HCT116 (cell line): ENCODE measurements at regions not wholly inside any gene's neighbourhood (a gene's known extent, or its start where the extent isn't known, plus 50 kb on each side); places are given as distances from the start of the nearest gene placed in this dataset.

Source experiments
- ATAC-seq: fragments of 200-7000 bp; cut with Tn5 transposase; 2 replicates; pipeline ENCODE4 v1.9.1; 2020; ENCODE audit warnings: mild to moderate bottlenecking, moderate library complexity
- BruUV-seq: library from RNA; stranded (reverse); fragments of 400-500 nt; replicated peaks from 2 replicates; lab custom pipeline; 2021; lab: Mats Ljungman, UMichigan
- CTCF ChIA-PET: fragments of 300-600 bp; sonication (Branson Sonifier 250); formaldehyde crosslinking; loops from one replicate; lab custom pipeline; 2021; ENCODE audit warnings: antibody characterized with exemption; lab: Charles Lee
- POLR2A ChIA-PET: fragments of 300-600, 350-600 bp; sonication (Branson Sonifier 250); formaldehyde crosslinking; loops from one replicate; lab custom pipeline; 2021; ENCODE audit warnings: antibody characterized with exemption; lab: Charles Lee
- RAD21 ChIA-PET, 2 experiments: fragments of 300-600 bp; sonication (Branson Sonifier 250); formaldehyde crosslinking; loops; one replicate each; lab custom pipeline; 2023; ENCODE audit warnings: low total read pairs in 2 of 2; ENCODE audit not compliant: uncharacterized antibody in 2 of 2, unreplicated experiment in 2 of 2, low non-redundant PET in 1 of 2; lab: Charles Lee
- DNase-seq: peaks from one replicate; pipeline ENCODE4 v3.0.0-alpha.2; 2010; ENCODE audit warnings: low read depth, low spot score
- H2AFZ ChIP-seq: fragments of 200-600 bp; shearing (Covaris generic), sonication (generic); 2 replicates; pipeline ENCODE4 v1.6.1; 2017; ENCODE audit warnings: low read depth, mixed run types, mixed read lengths, antibody characterized with exemption, low read length; ENCODE audit not compliant: poor library complexity, severe bottlenecking
- H3K27ac ChIP-seq: 2 replicates; pipeline ENCODE4 v1.5.1; 2012; ENCODE audit warnings: low read depth, low read length
- H3K27me3 ChIP-seq: fragments of 200-600 bp; sonication (generic); 2 replicates; pipeline ENCODE4 v1.6.1; 2016; ENCODE audit warnings: mixed run types, low read length, mixed read lengths; ENCODE audit not compliant: insufficient read depth
- H3K36me3 ChIP-seq, 2 experiments: fragments of 200-500 bp in 1 of 2; fragments of 200-600 bp in 1 of 2; sonication (Bioruptor generic) in 1 of 2; sonication (generic) in 1 of 2; 2 replicates each; pipeline versions ENCODE4 v1.5.1 to v1.6.1; 2014 to 2016; ENCODE audit warnings: low read length in 2 of 2, inconsistent platforms in 1 of 2, mixed read lengths in 1 of 2, mixed run types in 1 of 2; ENCODE audit not compliant: insufficient read depth in 2 of 2, control insufficient read depth in 1 of 2
- H3K4me1 ChIP-seq, 2 experiments: fragments of 200-600 bp in 1 of 2; sonication (generic) in 1 of 2; 2 replicates each; pipeline versions ENCODE4 v1.5.1 to v1.6.1; 2012 to 2017; ENCODE audit warnings: low read length in 2 of 2, inconsistent platforms in 1 of 2, mild to moderate bottlenecking in 1 of 2, mixed read lengths in 1 of 2, mixed run types in 1 of 2, moderate library complexity in 1 of 2; ENCODE audit not compliant: insufficient read depth in 2 of 2, control insufficient read depth in 1 of 2
- H3K4me2 ChIP-seq: fragments of 200-600 bp; sonication (generic); 2 replicates; pipeline ENCODE4 v1.6.1; 2017; ENCODE audit warnings: mixed run types, low read length, mixed read lengths
- H3K4me3 ChIP-seq, 2 experiments: fragments of 200-600 bp in 1 of 2; sonication (generic) in 1 of 2; replicated peaks in 1 of 2; 2 replicates each; pipeline ENCODE4 v1.5.1; 2011 to 2016; ENCODE audit warnings: low read length in 2 of 2, control low read depth in 1 of 2, low read depth in 1 of 2, mild to moderate bottlenecking in 1 of 2, mixed read lengths in 1 of 2, mixed run types in 1 of 2
- H3K79me2 ChIP-seq: fragments of 200-600 bp; sonication (generic); 2 replicates; pipeline ENCODE4 v1.6.1; 2017; ENCODE audit warnings: mild to moderate bottlenecking, mixed run types, low read length, moderate library complexity, mixed read lengths; ENCODE audit not compliant: insufficient read depth
- H3K9ac ChIP-seq: fragments of 200-600 bp; sonication (generic); 2 replicates; pipeline ENCODE4 v1.6.1; 2016; ENCODE audit warnings: low read length, mixed read lengths
- H3K9me2 ChIP-seq: fragments of 200-600 bp; sonication (generic), shearing (Covaris generic); 2 replicates; pipeline ENCODE4 v1.6.1; 2017; ENCODE audit warnings: mixed run types, mild to moderate bottlenecking, moderate library complexity; ENCODE audit not compliant: insufficient read depth
- H3K9me3 ChIP-seq, 2 experiments: fragments of 200-500 bp in 1 of 2; fragments of 200-600 bp in 1 of 2; sonication (Bioruptor generic) in 1 of 2; sonication (generic) in 1 of 2; 2 replicates each; pipeline ENCODE4 v1.6.1; 2014 to 2017; ENCODE audit warnings: low read length in 2 of 2, mixed read lengths in 2 of 2, inconsistent platforms in 1 of 2, low read depth in 1 of 2, mild to moderate bottlenecking in 1 of 2, mixed run types in 1 of 2, moderate library complexity in 1 of 2; ENCODE audit not compliant: control insufficient read depth in 1 of 2, insufficient read depth in 1 of 2
- H4K20me1 ChIP-seq: fragments of 200-600 bp; sonication (generic), shearing (Covaris generic); 2 replicates; pipeline ENCODE4 v1.6.1; 2017; ENCODE audit warnings: mixed run types, mild to moderate bottlenecking, moderate library complexity; ENCODE audit not compliant: insufficient read depth
- CBX3 ChIP-seq: IDR thresholded peaks from 2 replicates; pipeline ENCODE4 v1.6.1; 2012; ENCODE audit warnings: low read depth
- CEBPB ChIP-seq: IDR thresholded peaks from 2 replicates; pipeline ENCODE4 v1.6.1; 2012; ENCODE audit warnings: low read depth
- EGR1 ChIP-seq: IDR thresholded peaks from 2 replicates; pipeline ENCODE4 v1.6.1; 2012; ENCODE audit warnings: low read depth
- ELF1 ChIP-seq: IDR thresholded peaks from 2 replicates; pipeline ENCODE4 v1.6.1; 2012; ENCODE audit warnings: low read depth, borderline replicate concordance
- EZH2 ChIP-seq: fragments of 200-600 bp; sonication (generic); IDR thresholded peaks from 2 replicates; pipeline ENCODE4 v1.6.1; 2017; ENCODE audit warnings: antibody characterized with exemption, mixed run types
- EZH2phosphoT487 ChIP-seq: fragments of 200-600 bp; IDR thresholded peaks from 2 replicates; pipeline ENCODE4 v1.6.1; 2018; ENCODE audit warnings: antibody characterized with exemption, borderline replicate concordance
- FOSL1 ChIP-seq: IDR thresholded peaks from 2 replicates; pipeline ENCODE4 v1.6.1; 2012; ENCODE audit warnings: low read depth
- POLR2A ChIP-seq: IDR thresholded peaks from 2 replicates; pipeline ENCODE4 v1.7.0; 2011; ENCODE audit warnings: borderline replicate concordance; ENCODE audit not compliant: insufficient read depth, insufficient read length; ENCODE audit errors: extremely low read depth
- RAD21 ChIP-seq: IDR thresholded peaks from 2 replicates; pipeline ENCODE4 v1.6.1; 2012; ENCODE audit warnings: low read depth, mild to moderate bottlenecking
- REST ChIP-seq: IDR thresholded peaks from 2 replicates; pipeline ENCODE4 v1.6.1; 2012; ENCODE audit warnings: low read depth
- SIN3A ChIP-seq: IDR thresholded peaks from 2 replicates; pipeline ENCODE4 v1.6.1; 2012; ENCODE audit warnings: low read depth
- SP1 ChIP-seq: IDR thresholded peaks from 2 replicates; pipeline ENCODE4 v1.6.1; 2012; ENCODE audit warnings: low read depth
- SRF ChIP-seq: IDR thresholded peaks from 2 replicates; pipeline ENCODE4 v1.6.1; 2012; ENCODE audit warnings: low read depth
- TCF7L2 ChIP-seq: IDR thresholded peaks from 2 replicates; pipeline ENCODE4 v1.7.0; 2011; ENCODE audit warnings: borderline replicate concordance, inconsistent platforms; ENCODE audit not compliant: insufficient read depth, insufficient read length; ENCODE audit errors: extremely low read depth
- YY1 ChIP-seq: IDR thresholded peaks from 2 replicates; pipeline ENCODE4 v1.6.1; 2011; ENCODE audit warnings: low read length, low read depth, moderate library complexity, mild to moderate bottlenecking; ENCODE audit not compliant: insufficient replicate concordance; ENCODE audit errors: extremely low read depth
- ZFX ChIP-seq: fragments of 450-650 bp; IDR thresholded peaks from 2 replicates; pipeline ENCODE4 v1.6.1; 2017
- ZNF274 ChIP-seq: fragments of 200-500 bp; sonication (Bioruptor generic); IDR thresholded peaks from 2 replicates; pipeline ENCODE4 v1.6.1; 2014; ENCODE audit warnings: mild to moderate bottlenecking, low read depth, low read length, inconsistent platforms
- intact Hi-C: fragments of 100-400 bp; cut with micrococcal nuclease; formaldehyde crosslinking; loops from 2 replicates; pipeline ENCODE4 v1.10.0; 2022
- TF ChIP-seq, protein P1 (sequence below): IDR thresholded peaks from 2 replicates; pipeline ENCODE4 v1.6.1; 2012

DNA sequence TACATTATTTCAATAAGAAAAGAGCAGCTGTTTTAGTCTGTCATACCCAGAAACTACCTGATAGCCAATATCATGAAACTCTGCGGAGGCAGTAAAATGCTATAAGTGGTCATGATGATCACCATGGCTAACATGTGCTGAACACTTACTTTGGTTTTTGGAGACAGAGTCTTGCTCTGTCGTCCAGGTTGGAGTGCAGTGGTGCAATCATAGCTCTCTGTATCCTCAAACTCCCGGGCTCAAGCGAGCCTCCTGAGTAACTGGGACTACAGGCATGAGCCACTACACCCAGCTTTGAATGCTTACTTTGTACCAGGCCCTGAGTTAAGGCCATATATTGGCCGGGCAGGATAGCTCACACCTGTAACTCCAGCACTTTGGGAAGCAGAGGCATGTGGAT lies 101.2 kb upstream of the DHX40 start:
- ChIA-PET RAD21 (no interaction called here), POLR2A (no interaction called here), CTCF (interaction anchor here (1.2 kb wide), 1 partner anchor 20 kb away, joined by 3 read pairs; no protein-coding TSS in a partner anchor)
- TF ChIP-seq ZNF274: no peak
- no peak for TF ChIP-seq YY1
- TF ChIP-seq REST: no peak
- TF ChIP-seq RAD21: no peak
- no peak for TF ChIP-seq EZH2phosphoT487
- TF ChIP-seq, protein P1, sequence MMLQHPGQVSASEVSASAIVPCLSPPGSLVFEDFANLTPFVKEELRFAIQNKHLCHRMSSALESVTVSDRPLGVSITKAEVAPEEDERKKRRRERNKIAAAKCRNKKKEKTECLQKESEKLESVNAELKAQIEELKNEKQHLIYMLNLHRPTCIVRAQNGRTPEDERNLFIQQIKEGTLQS: no peak
- TF ChIP-seq POLR2A: no peak
- TF ChIP-seq SIN3A: no peak
- no peak for TF ChIP-seq EGR1
- TF ChIP-seq SP1: no peak
- TF ChIP-seq FOSL1: no peak
- TF ChIP-seq ZFX: no peak
- no peak for TF ChIP-seq EZH2
- no peak for TF ChIP-seq SRF
- TF ChIP-seq ELF1: no peak
- TF ChIP-seq CEBPB: no peak
- TF ChIP-seq TCF7L2: no peak
- TF ChIP-seq CBX3: no peak
- ATAC-seq (no peak), DNase-seq (no peak)
- no TSS peak for BruUV-seq
- Histone ChIP-seq H3K9me3 (no peaks in the 10 kb centered on the region), H3K27me3 (no peaks in the 10 kb centered on the region), H3K79me2 (no peaks in the 10 kb centered on the region), H2AFZ (no peak overlapping the region), H3K36me3 (no peaks in the 10 kb centered on the region), H3K9me2 (no peaks in the 10 kb centered on the region), H3K4me3 (no peak overlapping the region), H3K4me1 (no peaks in the 10 kb centered on the region), H3K9ac (no peak overlapping the region), H4K20me1 (no peaks in the 10 kb centered on the region), H3K27ac (no peak overlapping the region), H3K4me2 (no peak overlapping the region)
- intact Hi-C loops: no loop called here
